HG02981 (cell line): ENCODE measurements at regions not wholly inside any gene's neighbourhood (a gene's known extent, or its start where the extent isn't known, plus 50 kb on each side); places are given as distances from the start of the nearest gene placed in this dataset.

Source experiments
- ATAC-seq: cut with Tn5 transposase; IDR thresholded peaks from one replicate; pipeline ENCODE4 v1.9.1; 2021; ENCODE audit warnings: mild to moderate bottlenecking, moderate library complexity; ENCODE audit not compliant: unreplicated experiment

DNA sequence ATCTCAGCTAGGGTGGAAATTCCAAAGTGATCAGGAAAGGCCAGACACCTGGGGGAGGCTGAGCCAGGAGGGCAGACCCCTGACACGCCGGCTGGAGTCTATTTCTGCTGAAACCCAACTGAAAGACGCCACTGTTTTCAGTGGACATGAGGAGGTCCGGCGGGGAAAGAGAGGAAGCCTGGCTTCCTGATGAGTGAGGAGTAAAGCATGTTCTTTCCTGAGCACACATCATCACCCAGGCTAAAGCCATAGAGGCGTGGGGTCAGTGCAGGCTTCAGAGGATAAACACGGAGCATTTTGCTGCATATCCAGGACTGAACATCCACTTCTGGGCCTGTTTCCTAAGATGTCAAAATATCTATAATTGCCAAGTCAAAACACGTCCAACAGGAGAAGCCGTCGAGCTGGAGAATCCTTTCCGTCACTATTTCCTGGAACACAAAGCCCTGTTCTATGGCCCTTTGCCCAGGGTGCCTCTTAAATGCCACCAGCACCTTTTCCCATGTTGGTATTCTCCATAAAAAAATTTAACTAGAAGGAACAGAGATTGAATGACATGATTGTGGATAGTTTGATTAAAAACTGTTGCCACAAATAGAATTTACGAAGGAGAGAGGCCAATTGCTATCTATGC, 597.9 kb upstream of the ADAMTS16 start:
- no peak for ATAC-seq

- ATAC-seq = no peak
Measured at GRCh38 chr5:4544049-4544670, 596.0 kb upstream of the ADAMTS16 start.

DNA sequence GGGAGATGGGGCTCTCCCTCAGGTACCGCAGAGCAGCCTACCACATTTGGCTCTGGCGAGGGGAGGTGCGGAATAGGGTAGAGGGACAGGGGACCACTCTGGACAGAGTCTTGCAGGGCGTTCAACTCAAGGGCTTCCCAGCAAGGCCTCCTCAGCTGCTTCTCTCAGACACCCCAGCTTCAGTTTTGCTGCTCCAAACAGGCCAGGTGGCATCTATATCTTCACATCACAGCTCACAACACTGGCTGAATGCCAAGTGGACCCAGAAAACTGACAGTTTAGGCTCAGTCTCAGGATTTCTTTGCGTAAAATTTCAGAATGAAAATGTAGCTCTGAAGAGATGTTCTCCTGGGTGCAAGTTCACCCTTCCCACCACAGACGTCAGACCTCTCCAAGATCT, 592.6 kb upstream of the ADAMTS16 start:
- no peak for ATAC-seq

DNA sequence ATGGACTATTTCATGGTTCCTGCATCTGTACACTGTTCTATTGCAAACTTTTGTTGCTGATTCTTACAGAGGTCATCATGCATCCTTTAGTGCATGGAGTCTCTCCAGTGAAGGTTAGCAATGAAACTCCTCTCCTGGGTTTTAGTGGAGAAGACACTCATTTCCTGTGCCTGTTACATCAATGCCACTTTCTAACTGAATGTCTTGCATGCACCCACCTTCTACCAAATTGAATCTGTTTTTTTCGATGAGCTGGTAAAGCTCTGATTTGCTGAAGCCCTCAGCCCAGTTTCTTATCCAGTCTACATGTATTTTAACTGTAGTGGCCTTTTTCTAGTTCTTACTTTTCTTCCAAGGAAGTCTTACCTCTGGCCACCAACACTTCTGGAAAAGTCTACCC, 591.8 kb upstream of the ADAMTS16 start:
- ATAC-seq = no peak

GRCh38 chr5:4549351-4549750, 590.8 kb upstream of the ADAMTS16 start:
- ATAC-seq = no peak

DNA sequence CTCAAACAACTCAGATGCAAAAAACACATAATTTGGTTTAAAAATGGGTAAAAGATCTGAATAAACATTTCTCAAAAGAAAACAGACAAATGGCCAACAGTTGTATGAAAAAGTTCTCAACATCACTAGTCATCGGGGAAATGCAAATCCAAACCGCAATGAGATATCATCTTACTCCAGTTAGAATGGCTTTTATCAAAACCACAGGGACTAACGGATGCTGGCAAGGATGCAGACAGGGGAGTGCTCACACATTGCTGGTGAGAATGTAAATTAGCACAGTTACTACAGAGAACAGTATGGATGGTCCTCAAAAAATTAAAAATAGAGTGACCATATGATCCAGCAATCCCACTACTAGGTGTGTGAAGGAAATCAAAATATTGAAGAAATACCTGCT, 589.1 kb upstream of the ADAMTS16 start:
- no peak for ATAC-seq

DNA sequence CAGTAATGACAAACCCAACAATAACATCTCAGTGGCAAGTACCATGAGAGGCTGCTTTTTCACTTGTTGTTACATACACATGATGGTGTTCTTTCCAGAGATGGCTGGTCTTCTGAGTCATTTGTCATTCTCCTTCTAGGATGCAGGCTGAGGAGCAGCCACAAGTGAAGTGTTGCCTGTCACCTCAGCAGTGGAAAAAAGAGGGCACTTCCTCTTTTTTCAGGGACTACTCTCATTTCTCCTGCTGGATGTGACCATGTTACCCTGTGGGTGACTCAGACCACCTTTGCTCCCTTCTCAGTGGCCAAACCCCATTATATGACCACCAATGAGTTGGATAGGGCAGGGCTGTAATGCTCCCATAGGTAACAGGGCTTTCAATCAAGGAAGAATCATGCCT, 587.0 kb upstream of the ADAMTS16 start:
- ATAC-seq = no peak

DNA sequence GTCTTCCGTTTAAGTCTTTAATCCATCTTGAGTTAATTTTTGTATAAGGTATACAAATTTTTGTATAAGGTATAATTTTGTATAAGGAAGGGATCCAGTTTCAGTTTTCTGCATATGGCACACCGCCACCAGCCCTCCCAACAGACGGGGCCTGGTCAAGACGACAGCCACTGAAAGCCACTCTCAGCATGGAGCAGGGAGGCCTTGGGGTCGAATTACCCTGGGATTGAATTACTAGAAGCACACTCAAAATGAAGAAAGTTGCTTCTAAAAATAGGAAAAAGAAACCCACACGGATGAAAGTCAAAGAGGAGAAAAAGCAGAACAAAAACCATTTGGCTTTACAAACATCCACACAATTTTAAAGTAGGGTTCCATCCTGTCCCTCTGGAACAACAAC, 586.2 kb upstream of the ADAMTS16 start:
- no peak for ATAC-seq

GRCh38 chr5:4555725-4556285, 584.3 kb upstream of the ADAMTS16 start:
- ATAC-seq = no peak

DNA sequence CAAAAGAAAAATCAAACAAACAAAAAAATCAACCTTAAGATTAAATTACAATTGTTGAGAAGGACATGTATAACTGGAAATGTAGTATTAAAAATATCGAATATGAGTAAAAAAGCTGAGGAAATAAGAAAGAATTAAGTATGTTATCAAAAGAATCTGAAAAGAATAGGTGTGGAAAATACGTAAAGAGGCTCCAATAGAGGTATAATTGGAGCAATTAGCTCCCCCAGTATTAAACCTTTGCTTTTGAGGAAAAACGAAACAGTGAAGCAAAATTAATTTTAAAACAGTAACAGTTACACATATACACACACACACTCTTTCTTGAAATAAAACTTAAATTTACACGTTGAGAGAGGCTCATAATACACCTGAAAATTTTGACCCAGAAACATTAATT, 578.7 kb upstream of the ADAMTS16 start:
- ATAC-seq = no peak

- no peak for ATAC-seq
Measured at GRCh38 chr5:4563400-4563799, 576.7 kb upstream of the ADAMTS16 start.

DNA sequence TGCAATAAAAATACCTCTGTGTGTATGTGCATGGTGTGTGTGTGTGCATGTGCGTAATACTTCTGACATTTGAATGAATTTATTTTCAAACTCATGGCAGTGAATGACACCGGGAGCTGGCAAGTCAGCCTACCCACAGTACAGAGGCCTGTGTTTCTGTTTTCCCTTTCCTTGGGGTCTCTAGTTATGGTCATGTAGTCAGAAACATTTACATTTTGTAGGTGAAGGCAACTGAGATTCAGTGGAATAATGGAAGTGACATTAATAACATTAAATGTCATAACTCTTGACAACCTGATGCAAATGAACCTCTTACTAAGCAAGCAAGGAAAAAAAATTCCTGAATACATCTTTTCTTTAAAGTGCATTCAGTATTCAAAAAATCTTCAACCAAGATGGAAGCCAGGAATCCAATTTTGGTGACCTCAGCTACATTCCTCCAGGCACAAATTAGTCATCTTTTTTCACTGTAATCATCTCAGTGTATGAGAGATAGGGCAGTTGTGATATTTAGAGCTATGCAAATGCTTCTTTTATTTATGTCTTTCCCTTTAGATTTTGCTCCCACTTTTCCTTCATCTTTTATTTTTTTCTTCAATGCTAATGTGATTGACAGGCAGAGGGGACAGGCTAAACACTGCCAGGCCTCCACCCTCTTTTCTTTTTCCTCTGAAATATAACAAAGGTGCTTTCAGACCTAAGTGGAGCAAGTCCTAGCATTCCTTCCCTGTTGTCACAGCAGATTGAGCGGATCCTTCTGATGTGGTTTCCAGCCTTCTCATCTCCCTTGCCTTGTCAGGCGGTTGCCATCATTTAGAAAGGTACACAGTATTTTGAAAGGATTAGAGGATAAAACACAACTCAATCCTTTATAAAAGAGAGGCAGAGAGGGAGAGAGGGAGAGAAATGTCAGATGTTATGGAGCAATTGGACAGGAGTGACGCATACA, 569.8 kb upstream of the ADAMTS16 start:
- ATAC-seq = no peak

- no peak for ATAC-seq
Measured at GRCh38 chr5:4571248-4571948, 568.7 kb upstream of the ADAMTS16 start.

DNA sequence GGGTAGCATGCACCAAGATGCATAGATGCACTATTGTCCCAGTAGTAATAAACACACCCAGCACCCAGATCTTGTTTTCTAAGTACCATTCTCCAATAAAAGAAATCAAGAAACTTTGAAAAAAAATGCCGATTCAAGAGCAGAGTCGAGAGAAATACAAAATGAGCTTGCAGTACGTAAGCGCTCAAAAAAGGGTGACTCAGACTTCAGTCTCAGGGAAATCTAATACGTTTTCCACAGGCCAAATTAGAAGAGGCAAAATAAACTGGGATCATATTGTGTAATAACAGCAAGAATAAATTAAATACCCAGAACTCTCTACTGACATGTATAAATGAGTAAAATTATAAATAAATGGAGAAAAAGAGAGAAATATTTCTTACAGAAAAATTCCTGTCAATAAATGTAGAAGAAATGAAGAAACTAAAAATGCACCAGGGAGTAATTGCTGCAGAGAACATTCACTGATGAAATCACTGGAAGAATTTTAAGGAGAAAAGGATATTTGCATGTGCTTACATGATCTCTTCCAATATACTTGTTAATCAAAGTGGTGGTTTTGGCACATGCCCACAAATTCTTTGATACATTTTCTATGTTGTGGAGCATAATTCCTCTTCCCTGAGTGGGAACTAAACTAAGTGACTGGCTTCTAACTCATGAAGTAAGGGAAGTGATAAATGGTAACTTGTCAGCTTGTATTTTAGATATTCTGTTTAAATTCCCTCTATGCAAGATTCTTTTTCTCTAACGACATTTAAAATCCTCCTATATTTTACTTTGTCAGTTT, 567.6 kb upstream of the ADAMTS16 start:
- ATAC-seq = no peak

DNA sequence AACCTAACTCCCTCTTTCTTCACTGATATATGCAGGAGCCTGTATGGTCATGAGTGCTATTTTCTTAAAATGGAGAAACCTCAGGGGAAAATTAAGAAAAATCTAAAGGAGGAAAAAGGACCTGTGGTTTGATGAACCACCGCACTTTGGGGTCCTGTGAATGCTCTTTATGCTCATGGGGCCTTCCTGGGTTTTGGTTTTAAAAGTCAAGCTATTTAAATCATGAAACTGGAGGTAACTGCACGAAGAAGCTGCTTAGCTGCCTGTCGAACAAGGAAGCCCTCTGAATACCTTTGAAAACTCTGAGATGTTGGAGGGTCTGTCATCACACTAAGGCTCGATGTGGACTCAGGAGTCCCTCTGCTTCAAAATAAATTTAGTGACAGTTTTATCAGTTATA, 564.5 kb upstream of the ADAMTS16 start:
- no peak for ATAC-seq

DNA sequence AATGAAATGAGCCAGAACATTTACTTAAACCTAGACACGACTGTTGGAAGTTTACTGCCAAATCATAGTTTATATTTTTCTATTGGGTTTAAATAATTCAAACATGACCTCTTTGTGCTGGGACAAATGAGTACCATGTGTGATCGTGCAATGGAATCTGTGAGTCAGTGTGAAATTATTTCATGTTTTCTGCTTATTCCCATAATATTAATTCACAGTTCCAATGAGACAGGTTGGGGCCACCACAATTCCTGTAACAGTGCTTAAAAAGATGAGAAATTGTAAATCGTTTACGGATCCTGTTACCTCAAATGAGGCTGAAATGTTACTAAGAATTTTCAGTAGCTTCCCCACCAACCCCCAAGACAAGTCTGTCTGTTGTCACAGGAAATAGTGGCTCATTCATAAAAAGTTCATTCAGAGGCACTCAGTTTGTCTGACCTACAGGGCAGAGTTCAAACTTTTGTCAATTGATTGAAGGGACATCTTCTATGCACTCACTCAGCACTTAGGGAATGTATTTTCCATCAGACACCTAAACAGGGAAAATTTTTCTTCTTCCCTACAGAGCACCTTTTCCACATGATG, 563.9 kb upstream of the ADAMTS16 start:
- ATAC-seq = no peak

DNA sequence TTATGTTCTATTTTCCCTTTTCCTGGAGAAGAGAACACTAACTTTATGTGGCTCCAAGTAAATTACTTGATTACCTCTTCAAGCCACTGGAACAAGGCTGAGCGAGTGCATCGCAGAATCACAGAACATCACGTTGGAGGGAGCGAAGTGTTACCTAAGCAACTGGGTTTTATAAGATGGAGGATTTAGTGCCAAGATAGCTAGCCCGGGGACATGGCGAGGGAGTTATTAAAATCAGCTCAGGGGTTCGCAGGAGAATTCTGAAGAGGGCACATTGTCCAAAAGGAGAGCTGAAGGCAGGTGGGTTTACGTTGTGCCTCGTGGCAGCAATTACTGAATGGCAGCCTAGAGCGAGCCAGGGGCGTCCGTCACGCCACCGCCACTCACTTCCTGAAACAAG, 563.2 kb upstream of the ADAMTS16 start:
- ATAC-seq = no peak

GRCh38 chr5:4579679-4580078, 560.5 kb upstream of the ADAMTS16 start:
- ATAC-seq = no peak

GRCh38 chr5:4580772-4581171, 559.4 kb upstream of the ADAMTS16 start:
- ATAC-seq = no peak

- no peak for ATAC-seq
Measured at GRCh38 chr5:4581289-4581688, 558.8 kb upstream of the ADAMTS16 start.
